WTC11 (cell line): ENCODE measurements at regions not wholly inside any gene's neighbourhood (a gene's known extent, or its start where the extent isn't known, plus 50 kb on each side); places are given as distances from the start of the nearest gene placed in this dataset.

Source experiments
- ATAC-seq: fragments of 200-7000 bp; cut with Tn5 transposase; 2 replicates; pipeline ENCODE4 v1.10.0; 2021; ENCODE audit warnings: mild to moderate bottlenecking, moderate library complexity
- CTCF ChIA-PET: fragments of 300-600 bp; sonication (Branson Sonifier 250); formaldehyde crosslinking; loops from one replicate; lab custom pipeline; 2021; ENCODE audit warnings: antibody characterized with exemption; lab: Charles Lee
- POLR2A ChIA-PET: fragments of 350-600 bp; sonication (Branson Sonifier 250); formaldehyde crosslinking; loops from one replicate; lab custom pipeline; 2021; ENCODE audit warnings: antibody characterized with exemption; lab: Charles Lee
- DNase-seq: peaks from one replicate; pipeline ENCODE4 v3.0.0; 2021; ENCODE audit warnings: low spot score
- H3K27ac Mint-ChIP-seq: 2 replicates; pipeline ENCODE4 v1.8.0; 2021; ENCODE audit warnings: mixed read lengths
- H3K27me3 Mint-ChIP-seq: 2 replicates; pipeline ENCODE4 v1.8.0; 2021; ENCODE audit warnings: low read depth, mild to moderate bottlenecking, moderate library complexity, mixed read lengths
- H3K36me3 Mint-ChIP-seq: 2 replicates; pipeline ENCODE4 v1.8.0; 2021; ENCODE audit warnings: mixed read lengths
- H3K4me1 Mint-ChIP-seq: 2 replicates; pipeline ENCODE4 v1.8.0; 2022; ENCODE audit warnings: mixed read lengths
- H3K4me3 Mint-ChIP-seq: 2 replicates; pipeline ENCODE4 v1.8.0; 2021; ENCODE audit warnings: mild to moderate bottlenecking, moderate library complexity, mixed read lengths
- H3K9me3 Mint-ChIP-seq: 2 replicates; pipeline ENCODE4 v1.8.0; 2021; ENCODE audit warnings: mixed read lengths
- EMX1 ChIP-seq: fragments of 250-450 bp; sonication (Bioruptor Pico); IDR thresholded peaks from 2 replicates; pipeline ENCODE4 v1.8.0; 2021; ENCODE audit warnings: mild to moderate bottlenecking
- FOXK1 ChIP-seq: sonication (generic); formaldehyde crosslinking; IDR thresholded peaks from 2 replicates; pipeline ENCODE4 v1.8.0; 2022; ENCODE audit warnings: mild to moderate bottlenecking, moderate library complexity, missing genetic modification reagents
- NFATC4 ChIP-seq: fragments of 250-450 bp; sonication (Bioruptor Pico); IDR thresholded peaks from 2 replicates; pipeline ENCODE4 v1.9.0; 2021; ENCODE audit warnings: mild to moderate bottlenecking
- NFE2L1 ChIP-seq: sonication (generic); formaldehyde crosslinking; IDR thresholded peaks from 2 replicates; pipeline ENCODE4 v1.8.1; 2023; ENCODE audit warnings: missing genetic modification reagents
- ZNF416 ChIP-seq: fragments of 250-450 bp; sonication (Bioruptor Pico); IDR thresholded peaks from 2 replicates; pipeline ENCODE4 v1.9.0; 2021; ENCODE audit warnings: mild to moderate bottlenecking, inconsistent platforms
- TF ChIP-seq, protein P1 (sequence below): fragments of 250-450 bp; sonication (Bioruptor Pico); IDR thresholded peaks from 2 replicates; pipeline ENCODE4 v2.1.2; 2022; ENCODE audit warnings: mild to moderate bottlenecking, moderate library complexity
- TF ChIP-seq, protein P2 (sequence below): sonication (generic); formaldehyde crosslinking; IDR thresholded peaks from 2 replicates; pipeline ENCODE4 v1.8.0; 2022; ENCODE audit warnings: missing genetic modification reagents
- TF ChIP-seq, protein P3 (sequence below): sonication (generic); formaldehyde crosslinking; IDR thresholded peaks from 2 replicates; pipeline ENCODE4 v1.8.1; 2022; ENCODE audit warnings: low read depth, mild to moderate bottlenecking, moderate library complexity, missing genetic modification reagents, borderline replicate concordance
- TF ChIP-seq, protein P4 (sequence below): sonication (generic); formaldehyde crosslinking; IDR thresholded peaks from 2 replicates; pipeline ENCODE4 v1.8.0; 2023; ENCODE audit warnings: missing genetic modification reagents, mild to moderate bottlenecking, borderline replicate concordance
- TF ChIP-seq, protein P5 (sequence below): sonication (generic); formaldehyde crosslinking; IDR thresholded peaks from 2 replicates; pipeline ENCODE4 v1.8.1; 2022; ENCODE audit warnings: missing genetic modification reagents, borderline replicate concordance
- TF ChIP-seq, protein P6 (sequence below): sonication (generic); formaldehyde crosslinking; conservative IDR thresholded peaks from 2 replicates; pipeline ENCODE4 v1.8.1; 2022; ENCODE audit warnings: mild to moderate bottlenecking, missing genetic modification reagents

DNA sequence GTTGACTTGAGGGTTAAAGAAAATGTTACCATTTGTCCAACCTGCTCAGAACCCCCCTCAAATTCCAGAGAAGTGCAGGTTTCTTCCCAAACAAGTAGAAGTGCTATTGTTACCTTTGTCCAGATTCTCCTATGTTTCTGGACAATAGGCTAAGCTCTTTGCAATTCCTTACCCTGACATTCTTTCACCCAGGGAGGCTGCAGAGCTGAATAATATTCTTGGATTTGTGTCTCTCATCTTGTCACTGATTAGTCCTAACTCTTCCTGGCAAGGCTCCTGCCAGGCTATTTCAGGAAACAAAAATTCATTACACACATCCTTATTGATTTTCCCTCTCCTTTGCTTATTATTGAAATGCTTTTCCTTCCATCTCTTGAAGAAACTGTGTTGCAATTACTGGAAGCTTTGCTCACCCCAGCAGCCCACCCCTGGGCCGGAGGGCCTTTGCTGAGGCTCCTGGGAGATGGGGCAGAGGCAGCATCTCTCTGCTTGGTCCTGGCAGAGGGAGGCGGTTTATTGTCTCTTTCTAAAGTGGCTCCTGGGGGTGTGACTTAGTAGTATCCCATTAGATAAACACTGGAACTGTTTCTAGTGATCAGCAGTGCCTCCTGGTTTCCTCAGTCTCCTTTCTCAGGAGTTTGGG lies 207.5 kb upstream of the PELI2 start (continued):
- TF ChIP-seq, protein P1, sequence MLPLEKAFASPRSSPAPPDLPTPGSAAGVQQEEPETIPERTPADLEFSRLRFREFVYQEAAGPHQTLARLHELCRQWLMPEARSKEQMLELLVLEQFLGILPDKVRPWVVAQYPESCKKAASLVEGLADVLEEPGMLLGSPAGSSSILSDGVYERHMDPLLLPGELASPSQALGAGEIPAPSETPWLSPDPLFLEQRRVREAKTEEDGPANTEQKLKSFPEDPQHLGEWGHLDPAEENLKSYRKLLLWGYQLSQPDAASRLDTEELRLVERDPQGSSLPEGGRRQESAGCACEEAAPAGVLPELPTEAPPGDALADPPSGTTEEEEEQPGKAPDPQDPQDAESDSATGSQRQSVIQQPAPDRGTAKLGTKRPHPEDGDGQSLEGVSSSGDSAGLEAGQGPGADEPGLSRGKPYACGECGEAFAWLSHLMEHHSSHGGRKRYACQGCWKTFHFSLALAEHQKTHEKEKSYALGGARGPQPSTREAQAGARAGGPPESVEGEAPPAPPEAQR (CRISPR knock-in tag): no peak
- TF ChIP-seq, protein P2, sequence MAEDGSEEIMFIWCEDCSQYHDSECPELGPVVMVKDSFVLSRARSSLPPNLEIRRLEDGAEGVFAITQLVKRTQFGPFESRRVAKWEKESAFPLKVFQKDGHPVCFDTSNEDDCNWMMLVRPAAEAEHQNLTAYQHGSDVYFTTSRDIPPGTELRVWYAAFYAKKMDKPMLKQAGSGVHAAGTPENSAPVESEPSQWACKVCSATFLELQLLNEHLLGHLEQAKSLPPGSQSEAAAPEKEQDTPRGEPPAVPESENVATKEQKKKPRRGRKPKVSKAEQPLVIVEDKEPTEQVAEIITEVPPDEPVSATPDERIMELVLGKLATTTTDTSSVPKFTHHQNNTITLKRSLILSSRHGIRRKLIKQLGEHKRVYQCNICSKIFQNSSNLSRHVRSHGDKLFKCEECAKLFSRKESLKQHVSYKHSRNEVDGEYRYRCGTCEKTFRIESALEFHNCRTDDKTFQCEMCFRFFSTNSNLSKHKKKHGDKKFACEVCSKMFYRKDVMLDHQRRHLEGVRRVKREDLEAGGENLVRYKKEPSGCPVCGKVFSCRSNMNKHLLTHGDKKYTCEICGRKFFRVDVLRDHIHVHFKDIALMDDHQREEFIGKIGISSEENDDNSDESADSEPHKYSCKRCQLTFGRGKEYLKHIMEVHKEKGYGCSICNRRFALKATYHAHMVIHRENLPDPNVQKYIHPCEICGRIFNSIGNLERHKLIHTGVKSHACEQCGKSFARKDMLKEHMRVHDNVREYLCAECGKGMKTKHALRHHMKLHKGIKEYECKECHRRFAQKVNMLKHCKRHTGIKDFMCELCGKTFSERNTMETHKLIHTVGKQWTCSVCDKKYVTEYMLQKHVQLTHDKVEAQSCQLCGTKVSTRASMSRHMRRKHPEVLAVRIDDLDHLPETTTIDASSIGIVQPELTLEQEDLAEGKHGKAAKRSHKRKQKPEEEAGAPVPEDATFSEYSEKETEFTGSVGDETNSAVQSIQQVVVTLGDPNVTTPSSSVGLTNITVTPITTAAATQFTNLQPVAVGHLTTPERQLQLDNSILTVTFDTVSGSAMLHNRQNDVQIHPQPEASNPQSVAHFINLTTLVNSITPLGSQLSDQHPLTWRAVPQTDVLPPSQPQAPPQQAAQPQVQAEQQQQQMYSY (CRISPR knock-in tag): no peak
- TF ChIP-seq NFATC4 (CRISPR knock-in tag) (no peak), EMX1 (CRISPR knock-in tag) (no peak)

DNA sequence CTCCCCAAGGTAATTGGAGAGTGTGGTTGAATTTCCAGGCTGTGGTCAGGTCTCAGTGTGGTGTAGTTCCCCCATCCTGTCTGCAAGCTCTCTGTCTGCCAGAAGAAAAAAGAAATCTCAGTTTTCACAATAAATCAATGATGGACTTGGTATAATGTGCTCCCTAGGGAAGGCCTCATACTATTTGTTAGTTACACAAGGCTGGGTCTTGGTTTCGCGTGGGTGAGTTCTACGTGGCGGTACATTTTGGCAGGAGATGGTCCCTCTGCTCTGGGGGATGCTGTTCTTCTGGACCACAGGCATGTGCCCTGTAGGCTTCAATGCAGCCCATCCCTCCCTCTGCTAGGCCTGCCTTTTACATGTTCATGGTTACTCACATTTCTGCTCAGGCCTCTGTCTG lies 206.4 kb upstream of the PELI2 start:
- ChIA-PET POLR2A (no interaction called here), CTCF (no interaction called here)
- Mint-ChIP-seq H3K9me3 (peaks cover 8% of the 10 kb centered on the region), H3K27me3 (no peaks in the 10 kb centered on the region; the same call in 1 of the 2 replicates), H3K36me3 (peaks cover 4% of the 10 kb centered on the region; the same call in 1 of the 2 replicates), H3K4me3 (no peak overlapping the region), H3K27ac (no peak overlapping the region), H3K4me1 (peaks cover 39% of the 10 kb centered on the region)
- no peak for DNase-seq
- ATAC-seq: no peak
- no peak for TF ChIP-seq NFE2L1 (CRISPR knock-in tag)
- TF ChIP-seq ZNF416 (CRISPR knock-in tag): no peak
- TF ChIP-seq, protein P3, sequence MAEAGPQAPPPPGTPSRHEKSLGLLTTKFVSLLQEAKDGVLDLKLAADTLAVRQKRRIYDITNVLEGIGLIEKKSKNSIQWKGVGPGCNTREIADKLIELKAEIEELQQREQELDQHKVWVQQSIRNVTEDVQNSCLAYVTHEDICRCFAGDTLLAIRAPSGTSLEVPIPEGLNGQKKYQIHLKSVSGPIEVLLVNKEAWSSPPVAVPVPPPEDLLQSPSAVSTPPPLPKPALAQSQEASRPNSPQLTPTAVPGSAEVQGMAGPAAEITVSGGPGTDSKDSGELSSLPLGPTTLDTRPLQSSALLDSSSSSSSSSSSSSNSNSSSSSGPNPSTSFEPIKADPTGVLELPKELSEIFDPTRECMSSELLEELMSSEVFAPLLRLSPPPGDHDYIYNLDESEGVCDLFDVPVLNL (CRISPR knock-in tag): no peak
- TF ChIP-seq, protein P4, sequence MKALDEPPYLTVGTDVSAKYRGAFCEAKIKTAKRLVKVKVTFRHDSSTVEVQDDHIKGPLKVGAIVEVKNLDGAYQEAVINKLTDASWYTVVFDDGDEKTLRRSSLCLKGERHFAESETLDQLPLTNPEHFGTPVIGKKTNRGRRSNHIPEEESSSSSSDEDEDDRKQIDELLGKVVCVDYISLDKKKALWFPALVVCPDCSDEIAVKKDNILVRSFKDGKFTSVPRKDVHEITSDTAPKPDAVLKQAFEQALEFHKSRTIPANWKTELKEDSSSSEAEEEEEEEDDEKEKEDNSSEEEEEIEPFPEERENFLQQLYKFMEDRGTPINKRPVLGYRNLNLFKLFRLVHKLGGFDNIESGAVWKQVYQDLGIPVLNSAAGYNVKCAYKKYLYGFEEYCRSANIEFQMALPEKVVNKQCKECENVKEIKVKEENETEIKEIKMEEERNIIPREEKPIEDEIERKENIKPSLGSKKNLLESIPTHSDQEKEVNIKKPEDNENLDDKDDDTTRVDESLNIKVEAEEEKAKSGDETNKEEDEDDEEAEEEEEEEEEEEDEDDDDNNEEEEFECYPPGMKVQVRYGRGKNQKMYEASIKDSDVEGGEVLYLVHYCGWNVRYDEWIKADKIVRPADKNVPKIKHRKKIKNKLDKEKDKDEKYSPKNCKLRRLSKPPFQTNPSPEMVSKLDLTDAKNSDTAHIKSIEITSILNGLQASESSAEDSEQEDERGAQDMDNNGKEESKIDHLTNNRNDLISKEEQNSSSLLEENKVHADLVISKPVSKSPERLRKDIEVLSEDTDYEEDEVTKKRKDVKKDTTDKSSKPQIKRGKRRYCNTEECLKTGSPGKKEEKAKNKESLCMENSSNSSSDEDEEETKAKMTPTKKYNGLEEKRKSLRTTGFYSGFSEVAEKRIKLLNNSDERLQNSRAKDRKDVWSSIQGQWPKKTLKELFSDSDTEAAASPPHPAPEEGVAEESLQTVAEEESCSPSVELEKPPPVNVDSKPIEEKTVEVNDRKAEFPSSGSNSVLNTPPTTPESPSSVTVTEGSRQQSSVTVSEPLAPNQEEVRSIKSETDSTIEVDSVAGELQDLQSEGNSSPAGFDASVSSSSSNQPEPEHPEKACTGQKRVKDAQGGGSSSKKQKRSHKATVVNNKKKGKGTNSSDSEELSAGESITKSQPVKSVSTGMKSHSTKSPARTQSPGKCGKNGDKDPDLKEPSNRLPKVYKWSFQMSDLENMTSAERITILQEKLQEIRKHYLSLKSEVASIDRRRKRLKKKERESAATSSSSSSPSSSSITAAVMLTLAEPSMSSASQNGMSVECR (CRISPR knock-in tag): no peak

DNA sequence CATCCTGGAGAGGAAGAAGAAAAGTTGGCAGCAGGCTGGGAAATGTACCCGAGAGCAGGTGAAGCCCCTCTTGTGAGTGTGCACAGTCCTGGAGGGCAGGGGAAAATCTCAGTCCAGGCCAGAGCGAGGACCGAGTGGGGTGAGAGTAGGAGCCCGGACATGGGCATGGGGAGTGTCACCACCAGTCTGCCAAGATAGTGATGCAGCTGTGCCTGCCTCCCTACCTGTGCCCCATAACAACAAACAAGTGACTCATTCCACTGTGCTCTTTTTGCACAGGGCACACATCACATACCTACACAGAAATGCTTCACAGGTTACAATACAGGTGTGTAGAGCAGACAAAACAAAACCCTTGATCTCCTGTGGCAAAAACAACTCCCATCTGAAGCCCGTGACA lies 205.9 kb upstream of the PELI2 start:
- Mint-ChIP-seq H3K9me3 (peaks cover 11% of the 10 kb centered on the region), H3K4me3 (no peak overlapping the region), H3K27ac (no peak overlapping the region), H3K4me1 (peaks cover 35% of the 10 kb centered on the region), H3K36me3 (no peaks in the 10 kb centered on the region; the same call in 1 of the 2 replicates), H3K27me3 (no peaks in the 10 kb centered on the region; the same call in 1 of the 2 replicates)
- no peak for ATAC-seq
- TF ChIP-seq, protein P5, sequence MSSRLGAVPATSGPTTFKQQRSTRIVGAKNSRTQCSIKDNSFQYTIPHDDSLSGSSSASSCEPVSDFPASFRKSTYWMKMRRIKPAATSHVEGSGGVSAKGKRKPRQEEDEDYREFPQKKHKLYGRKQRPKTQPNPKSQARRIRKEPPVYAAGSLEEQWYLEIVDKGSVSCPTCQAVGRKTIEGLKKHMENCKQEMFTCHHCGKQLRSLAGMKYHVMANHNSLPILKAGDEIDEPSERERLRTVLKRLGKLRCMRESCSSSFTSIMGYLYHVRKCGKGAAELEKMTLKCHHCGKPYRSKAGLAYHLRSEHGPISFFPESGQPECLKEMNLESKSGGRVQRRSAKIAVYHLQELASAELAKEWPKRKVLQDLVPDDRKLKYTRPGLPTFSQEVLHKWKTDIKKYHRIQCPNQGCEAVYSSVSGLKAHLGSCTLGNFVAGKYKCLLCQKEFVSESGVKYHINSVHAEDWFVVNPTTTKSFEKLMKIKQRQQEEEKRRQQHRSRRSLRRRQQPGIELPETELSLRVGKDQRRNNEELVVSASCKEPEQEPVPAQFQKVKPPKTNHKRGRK: no peak
- TF ChIP-seq, protein P6, sequence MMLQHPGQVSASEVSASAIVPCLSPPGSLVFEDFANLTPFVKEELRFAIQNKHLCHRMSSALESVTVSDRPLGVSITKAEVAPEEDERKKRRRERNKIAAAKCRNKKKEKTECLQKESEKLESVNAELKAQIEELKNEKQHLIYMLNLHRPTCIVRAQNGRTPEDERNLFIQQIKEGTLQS (CRISPR knock-in tag): no peak
- TF ChIP-seq FOXK1 (CRISPR knock-in tag) (no peak), NFATC4 (CRISPR knock-in tag) (no peak)
- CTCF ChIA-PET: no interaction called here
- DNase-seq: no peak
- POLR2A ChIA-PET: no interaction called here
